ENCODE measurements at regions not wholly inside any gene's neighbourhood (a gene's known extent, or its start where the extent isn't known, plus 50 kb on each side); places are given as distances from the start of the nearest gene placed in this dataset.

DNA sequence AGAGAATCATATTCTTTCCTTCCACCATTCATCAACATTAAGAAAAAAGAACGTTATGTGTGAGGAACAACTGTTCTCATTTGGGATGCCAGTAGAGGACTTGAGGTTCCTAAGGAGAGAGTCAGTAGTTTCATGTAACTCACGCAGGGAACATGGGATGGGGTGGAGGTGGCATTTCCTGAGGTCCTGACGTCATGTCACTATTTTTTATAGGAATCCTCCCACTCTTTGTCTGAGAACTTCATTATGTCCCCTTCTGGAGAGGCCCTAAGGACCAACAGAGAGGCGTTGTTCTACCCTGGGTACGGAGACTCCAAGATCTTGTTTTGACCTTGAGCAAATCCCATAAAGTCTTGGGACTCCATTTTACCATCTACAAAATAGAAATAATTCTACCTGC lies 211.7 kb upstream of the SOX9 start:
- H3K36me3 Mint-ChIP-seq (ENCODE audit: low read depth), result no peaks in the 10 kb centered on the region; the same call in 2 of the 3 replicates
- Histone ChIP-seq H3K27ac (ENCODE audit: low read depth) (no peak overlapping the region), H3K4me1 (ENCODE audit: insufficient read depth) (no peaks in the 10 kb centered on the region), H3F3A (replicated peaks; ENCODE audit: low read depth) (no peaks in the 10 kb centered on the region), H3K36me3 (ENCODE audit: insufficient read depth) (no peaks in the 10 kb centered on the region), H3K4me3 (no peak overlapping the region), H2AFZ (no peak overlapping the region), H3K79me2 (replicated peaks; ENCODE audit: insufficient read depth) (no peaks in the 10 kb centered on the region), H3K9me2 (ENCODE audit: insufficient read depth) (no peaks in the 10 kb centered on the region; the same call in 1 of the 2 replicates), H3K27me3 (ENCODE audit: insufficient read depth) (no peaks in the 10 kb centered on the region), H3K4me2 (no peak overlapping the region), H4K20me1 (replicated peaks; ENCODE audit: insufficient read depth) (no peaks in the 10 kb centered on the region)
- H3K27ac Mint-ChIP-seq, result no peak overlapping the region
- DNase-seq (ENCODE audit: low spot score) (no peak), ATAC-seq (no peak)
- no peaks in the 10 kb centered on the region for H3K4me1 Mint-ChIP-seq
- no peaks in the 10 kb centered on the region for H3K27me3 Mint-ChIP-seq (ENCODE audit: insufficient read depth, low read depth, poor library complexity)
- H3K4me3 Mint-ChIP-seq, result no peak overlapping the region
- no peak for TF ChIP-seq JUNB (IDR thresholded peaks at IDR 0.05; ENCODE audit: unreplicated experiment)
- TF ChIP-seq, protein P1, sequence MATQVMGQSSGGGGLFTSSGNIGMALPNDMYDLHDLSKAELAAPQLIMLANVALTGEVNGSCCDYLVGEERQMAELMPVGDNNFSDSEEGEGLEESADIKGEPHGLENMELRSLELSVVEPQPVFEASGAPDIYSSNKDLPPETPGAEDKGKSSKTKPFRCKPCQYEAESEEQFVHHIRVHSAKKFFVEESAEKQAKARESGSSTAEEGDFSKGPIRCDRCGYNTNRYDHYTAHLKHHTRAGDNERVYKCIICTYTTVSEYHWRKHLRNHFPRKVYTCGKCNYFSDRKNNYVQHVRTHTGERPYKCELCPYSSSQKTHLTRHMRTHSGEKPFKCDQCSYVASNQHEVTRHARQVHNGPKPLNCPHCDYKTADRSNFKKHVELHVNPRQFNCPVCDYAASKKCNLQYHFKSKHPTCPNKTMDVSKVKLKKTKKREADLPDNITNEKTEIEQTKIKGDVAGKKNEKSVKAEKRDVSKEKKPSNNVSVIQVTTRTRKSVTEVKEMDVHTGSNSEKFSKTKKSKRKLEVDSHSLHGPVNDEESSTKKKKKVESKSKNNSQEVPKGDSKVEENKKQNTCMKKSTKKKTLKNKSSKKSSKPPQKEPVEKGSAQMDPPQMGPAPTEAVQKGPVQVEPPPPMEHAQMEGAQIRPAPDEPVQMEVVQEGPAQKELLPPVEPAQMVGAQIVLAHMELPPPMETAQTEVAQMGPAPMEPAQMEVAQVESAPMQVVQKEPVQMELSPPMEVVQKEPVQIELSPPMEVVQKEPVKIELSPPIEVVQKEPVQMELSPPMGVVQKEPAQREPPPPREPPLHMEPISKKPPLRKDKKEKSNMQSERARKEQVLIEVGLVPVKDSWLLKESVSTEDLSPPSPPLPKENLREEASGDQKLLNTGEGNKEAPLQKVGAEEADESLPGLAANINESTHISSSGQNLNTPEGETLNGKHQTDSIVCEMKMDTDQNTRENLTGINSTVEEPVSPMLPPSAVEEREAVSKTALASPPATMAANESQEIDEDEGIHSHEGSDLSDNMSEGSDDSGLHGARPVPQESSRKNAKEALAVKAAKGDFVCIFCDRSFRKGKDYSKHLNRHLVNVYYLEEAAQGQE (IDR thresholded peaks at IDR 0.05; ENCODE audit: unreplicated experiment), result no peak
- no peak for TF ChIP-seq ZNF331 (CRISPR knock-in tag; IDR thresholded peaks at IDR 0.05; ENCODE audit: low read depth)
- TF ChIP-seq EZH2 (IDR thresholded peaks at IDR 0.05; ENCODE audit: low read depth, unreplicated experiment), result no peak
- no peak for TF ChIP-seq EZH2phosphoT487 (IDR thresholded peaks at IDR 0.05; ENCODE audit: unreplicated experiment)
- no peak for TF ChIP-seq ZNF114 (CRISPR knock-in tag; IDR thresholded peaks at IDR 0.05)
- TF ChIP-seq STAT1 (IDR thresholded peaks at IDR 0.05; ENCODE audit: unreplicated experiment), result no peak
- no peak for TF ChIP-seq CTCF (conservative IDR thresholded peaks at IDR 0.05; ENCODE audit: low read depth in 2 of 2)
- TF ChIP-seq CREB1 (CRISPR knock-in tag; IDR thresholded peaks at IDR 0.05; ENCODE audit: low read depth), result no peak
- TF ChIP-seq POLR2AphosphoS5 (IDR thresholded peaks at IDR 0.05; ENCODE audit: low read depth), result no peak
- TF ChIP-seq, protein P2, sequence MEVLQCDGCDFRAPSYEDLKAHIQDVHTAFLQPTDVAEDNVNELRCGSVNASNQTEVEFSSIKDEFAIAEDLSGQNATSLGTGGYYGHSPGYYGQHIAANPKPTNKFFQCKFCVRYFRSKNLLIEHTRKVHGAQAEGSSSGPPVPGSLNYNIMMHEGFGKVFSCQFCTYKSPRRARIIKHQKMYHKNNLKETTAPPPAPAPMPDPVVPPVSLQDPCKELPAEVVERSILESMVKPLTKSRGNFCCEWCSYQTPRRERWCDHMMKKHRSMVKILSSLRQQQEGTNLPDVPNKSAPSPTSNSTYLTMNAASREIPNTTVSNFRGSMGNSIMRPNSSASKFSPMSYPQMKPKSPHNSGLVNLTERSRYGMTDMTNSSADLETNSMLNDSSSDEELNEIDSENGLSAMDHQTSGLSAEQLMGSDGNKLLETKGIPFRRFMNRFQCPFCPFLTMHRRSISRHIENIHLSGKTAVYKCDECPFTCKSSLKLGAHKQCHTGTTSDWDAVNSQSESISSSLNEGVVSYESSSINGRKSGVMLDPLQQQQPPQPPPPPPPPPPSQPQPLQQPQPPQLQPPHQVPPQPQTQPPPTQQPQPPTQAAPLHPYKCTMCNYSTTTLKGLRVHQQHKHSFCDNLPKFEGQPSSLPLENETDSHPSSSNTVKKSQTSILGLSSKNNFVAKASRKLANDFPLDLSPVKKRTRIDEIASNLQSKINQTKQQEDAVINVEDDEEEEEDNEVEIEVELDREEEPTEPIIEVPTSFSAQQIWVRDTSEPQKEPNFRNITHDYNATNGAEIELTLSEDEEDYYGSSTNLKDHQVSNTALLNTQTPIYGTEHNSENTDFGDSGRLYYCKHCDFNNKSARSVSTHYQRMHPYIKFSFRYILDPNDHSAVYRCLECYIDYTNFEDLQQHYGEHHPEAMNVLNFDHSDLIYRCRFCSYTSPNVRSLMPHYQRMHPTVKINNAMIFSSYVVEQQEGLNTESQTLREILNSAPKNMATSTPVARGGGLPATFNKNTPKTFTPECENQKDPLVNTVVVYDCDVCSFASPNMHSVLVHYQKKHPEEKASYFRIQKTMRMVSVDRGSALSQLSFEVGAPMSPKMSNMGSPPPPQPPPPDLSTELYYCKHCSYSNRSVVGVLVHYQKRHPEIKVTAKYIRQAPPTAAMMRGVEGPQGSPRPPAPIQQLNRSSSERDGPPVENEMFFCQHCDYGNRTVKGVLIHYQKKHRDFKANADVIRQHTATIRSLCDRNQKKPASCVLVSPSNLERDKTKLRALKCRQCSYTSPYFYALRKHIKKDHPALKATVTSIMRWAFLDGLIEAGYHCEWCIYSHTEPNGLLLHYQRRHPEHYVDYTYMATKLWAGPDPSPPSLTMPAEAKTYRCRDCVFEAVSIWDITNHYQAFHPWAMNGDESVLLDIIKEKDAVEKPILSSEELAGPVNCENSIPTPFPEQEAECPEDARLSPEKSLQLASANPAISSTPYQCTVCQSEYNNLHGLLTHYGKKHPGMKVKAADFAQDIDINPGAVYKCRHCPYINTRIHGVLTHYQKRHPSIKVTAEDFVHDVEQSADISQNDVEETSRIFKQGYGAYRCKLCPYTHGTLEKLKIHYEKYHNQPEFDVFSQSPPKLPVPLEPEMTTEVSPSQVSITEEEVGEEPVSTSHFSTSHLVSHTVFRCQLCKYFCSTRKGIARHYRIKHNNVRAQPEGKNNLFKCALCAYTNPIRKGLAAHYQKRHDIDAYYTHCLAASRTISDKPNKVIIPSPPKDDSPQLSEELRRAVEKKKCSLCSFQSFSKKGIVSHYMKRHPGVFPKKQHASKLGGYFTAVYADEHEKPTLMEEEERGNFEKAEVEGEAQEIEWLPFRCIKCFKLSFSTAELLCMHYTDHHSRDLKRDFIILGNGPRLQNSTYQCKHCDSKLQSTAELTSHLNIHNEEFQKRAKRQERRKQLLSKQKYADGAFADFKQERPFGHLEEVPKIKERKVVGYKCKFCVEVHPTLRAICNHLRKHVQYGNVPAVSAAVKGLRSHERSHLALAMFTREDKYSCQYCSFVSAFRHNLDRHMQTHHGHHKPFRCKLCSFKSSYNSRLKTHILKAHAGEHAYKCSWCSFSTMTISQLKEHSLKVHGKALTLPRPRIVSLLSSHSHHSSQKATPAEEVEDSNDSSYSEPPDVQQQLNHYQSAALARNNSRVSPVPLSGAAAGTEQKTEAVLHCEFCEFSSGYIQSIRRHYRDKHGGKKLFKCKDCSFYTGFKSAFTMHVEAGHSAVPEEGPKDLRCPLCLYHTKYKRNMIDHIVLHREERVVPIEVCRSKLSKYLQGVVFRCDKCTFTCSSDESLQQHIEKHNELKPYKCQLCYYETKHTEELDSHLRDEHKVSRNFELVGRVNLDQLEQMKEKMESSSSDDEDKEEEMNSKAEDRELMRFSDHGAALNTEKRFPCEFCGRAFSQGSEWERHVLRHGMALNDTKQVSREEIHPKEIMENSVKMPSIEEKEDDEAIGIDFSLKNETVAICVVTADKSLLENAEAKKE (CRISPR knock-in tag; IDR thresholded peaks at IDR 0.05), result no peak
- TF ChIP-seq NANOG (IDR thresholded peaks at IDR 0.05; ENCODE audit: borderline replicate concordance), result no peak
- TF ChIP-seq, protein P3, sequence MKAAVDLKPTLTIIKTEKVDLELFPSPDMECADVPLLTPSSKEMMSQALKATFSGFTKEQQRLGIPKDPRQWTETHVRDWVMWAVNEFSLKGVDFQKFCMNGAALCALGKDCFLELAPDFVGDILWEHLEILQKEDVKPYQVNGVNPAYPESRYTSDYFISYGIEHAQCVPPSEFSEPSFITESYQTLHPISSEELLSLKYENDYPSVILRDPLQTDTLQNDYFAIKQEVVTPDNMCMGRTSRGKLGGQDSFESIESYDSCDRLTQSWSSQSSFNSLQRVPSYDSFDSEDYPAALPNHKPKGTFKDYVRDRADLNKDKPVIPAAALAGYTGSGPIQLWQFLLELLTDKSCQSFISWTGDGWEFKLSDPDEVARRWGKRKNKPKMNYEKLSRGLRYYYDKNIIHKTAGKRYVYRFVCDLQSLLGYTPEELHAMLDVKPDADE (IDR thresholded peaks at IDR 0.05), result no peak
- peaks cover 4% of the 10 kb centered on the region; the same call in 1 of the 3 replicates for H3K9me3 Mint-ChIP-seq

Data from GM23338 (cell line).